ENCODE measurements at regions not wholly inside any gene's neighbourhood (a gene's known extent, or its start where the extent isn't known, plus 50 kb on each side); places are given as distances from the start of the nearest gene placed in this dataset.

DNA sequence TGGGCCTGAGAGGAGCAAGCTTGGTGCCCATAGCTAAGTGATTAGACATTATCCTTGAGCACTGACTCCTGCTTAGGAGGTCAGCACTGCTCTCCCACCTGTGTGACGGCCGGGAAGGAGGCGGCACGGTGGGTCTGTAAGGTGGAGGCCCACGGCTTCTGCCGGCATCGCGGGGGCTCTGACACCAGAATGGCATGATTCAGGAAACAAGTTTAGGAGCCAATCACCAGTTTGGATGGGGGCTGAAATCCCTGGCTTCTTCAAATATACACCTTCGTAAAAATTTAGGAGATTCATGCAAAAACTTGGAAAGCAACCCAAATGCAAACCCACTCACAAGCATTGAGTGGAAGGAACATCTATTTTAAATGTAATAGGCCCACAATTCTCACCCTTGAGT lies 307.3 kb upstream of the TSHZ3 start:
- TF ChIP-seq, protein P1, sequence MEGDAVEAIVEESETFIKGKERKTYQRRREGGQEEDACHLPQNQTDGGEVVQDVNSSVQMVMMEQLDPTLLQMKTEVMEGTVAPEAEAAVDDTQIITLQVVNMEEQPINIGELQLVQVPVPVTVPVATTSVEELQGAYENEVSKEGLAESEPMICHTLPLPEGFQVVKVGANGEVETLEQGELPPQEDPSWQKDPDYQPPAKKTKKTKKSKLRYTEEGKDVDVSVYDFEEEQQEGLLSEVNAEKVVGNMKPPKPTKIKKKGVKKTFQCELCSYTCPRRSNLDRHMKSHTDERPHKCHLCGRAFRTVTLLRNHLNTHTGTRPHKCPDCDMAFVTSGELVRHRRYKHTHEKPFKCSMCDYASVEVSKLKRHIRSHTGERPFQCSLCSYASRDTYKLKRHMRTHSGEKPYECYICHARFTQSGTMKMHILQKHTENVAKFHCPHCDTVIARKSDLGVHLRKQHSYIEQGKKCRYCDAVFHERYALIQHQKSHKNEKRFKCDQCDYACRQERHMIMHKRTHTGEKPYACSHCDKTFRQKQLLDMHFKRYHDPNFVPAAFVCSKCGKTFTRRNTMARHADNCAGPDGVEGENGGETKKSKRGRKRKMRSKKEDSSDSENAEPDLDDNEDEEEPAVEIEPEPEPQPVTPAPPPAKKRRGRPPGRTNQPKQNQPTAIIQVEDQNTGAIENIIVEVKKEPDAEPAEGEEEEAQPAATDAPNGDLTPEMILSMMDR (IDR thresholded peaks at IDR 0.05): no peak
- peaks cover 1% of the 10 kb centered on the region; the same call in 1 of the 2 replicates for H3K27me3 Mint-ChIP-seq (ENCODE audit: insufficient read depth)
- H3K27ac Mint-ChIP-seq: no peak overlapping the region
- peaks cover 15% of the 10 kb centered on the region; the same call in 1 of the 2 replicates for H3K9me3 Mint-ChIP-seq
- H3K4me1 Mint-ChIP-seq (ENCODE audit: low read depth): no peaks in the 10 kb centered on the region
- no peak overlapping the region for H3K4me3 Mint-ChIP-seq
- DNase-seq: no peak
- no peaks in the 10 kb centered on the region for H3K36me3 Mint-ChIP-seq (ENCODE audit: low read depth)

DNA sequence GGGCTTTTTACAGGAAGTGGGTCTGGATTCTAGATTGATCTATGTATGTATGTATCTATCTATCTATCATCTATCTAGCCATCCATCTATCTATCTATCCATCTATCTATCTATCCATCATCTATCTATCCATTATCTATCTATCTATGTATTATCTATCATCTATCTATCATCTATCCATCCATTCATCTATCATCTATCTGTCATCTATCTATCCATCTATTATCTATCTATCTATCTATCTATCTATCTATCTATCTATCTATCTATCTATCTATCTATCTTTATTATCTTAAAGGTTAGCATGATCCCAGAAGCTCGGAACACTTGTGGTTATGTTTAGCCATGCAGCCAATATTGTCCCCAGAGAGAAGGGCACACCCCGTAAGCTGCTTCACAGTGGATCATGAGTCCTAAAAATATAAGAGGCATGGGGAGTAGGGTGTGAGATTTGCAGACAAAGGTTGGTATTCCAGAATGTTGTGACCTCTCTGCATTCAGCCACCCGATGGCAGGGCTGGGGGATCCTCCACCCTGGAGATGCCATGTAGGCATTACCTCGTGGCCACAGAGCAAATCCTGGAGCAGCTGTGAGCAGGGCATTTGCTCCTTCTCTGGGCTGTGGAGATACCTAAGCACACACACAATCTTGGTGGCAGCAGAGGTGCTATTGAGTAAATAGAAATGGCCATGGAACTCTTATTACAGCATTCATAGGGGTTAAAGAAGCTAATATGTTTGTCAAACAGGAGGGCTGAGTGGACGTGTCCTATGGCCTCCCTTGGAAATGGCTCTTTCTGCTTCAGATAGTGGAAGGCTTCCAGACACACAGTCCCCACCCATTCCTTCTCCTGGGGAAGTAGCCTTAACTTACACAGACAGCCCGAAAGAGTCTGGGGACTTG lies 310.0 kb upstream of the TSHZ3 start:
- Mint-ChIP-seq H3K36me3 (ENCODE audit: low read depth) (no peaks in the 10 kb centered on the region), H3K4me1 (ENCODE audit: low read depth) (no peaks in the 10 kb centered on the region), H3K27ac (no peak overlapping the region), H3K9me3 (peaks cover 10% of the 10 kb centered on the region; the same call in 1 of the 2 replicates), H3K4me3 (no peak overlapping the region), H3K27me3 (ENCODE audit: insufficient read depth) (peaks cover 1% of the 10 kb centered on the region)
- TF ChIP-seq, protein P1 (IDR thresholded peaks at IDR 0.05): no peak
- no peak for DNase-seq

DNA sequence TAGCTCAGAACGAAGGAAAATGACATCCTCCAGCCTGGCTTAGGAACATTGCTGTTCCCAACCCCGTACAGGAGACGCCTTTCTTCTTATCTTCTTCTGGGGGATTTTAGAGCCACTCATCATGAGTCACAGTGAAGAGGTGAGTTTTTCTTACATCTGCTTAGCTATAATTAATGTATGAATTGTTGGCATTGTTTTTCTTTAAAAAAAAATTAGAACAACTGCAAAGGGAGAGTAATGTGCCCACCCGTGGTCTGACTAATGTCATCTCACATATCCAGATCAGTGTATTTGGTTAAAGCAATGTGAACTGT lies 310.6 kb upstream of the TSHZ3 start:
- TF ChIP-seq, protein P1 (IDR thresholded peaks at IDR 0.05): no peak
- H3K4me1 Mint-ChIP-seq (ENCODE audit: low read depth): no peaks in the 10 kb centered on the region
- no peak overlapping the region for H3K4me3 Mint-ChIP-seq
- H3K9me3 Mint-ChIP-seq: peaks cover 10% of the 10 kb centered on the region; the same call in 1 of the 2 replicates
- DNase-seq: no peak
- H3K27ac Mint-ChIP-seq: no peak overlapping the region
- peaks cover 1% of the 10 kb centered on the region for H3K27me3 Mint-ChIP-seq (ENCODE audit: insufficient read depth)
- H3K36me3 Mint-ChIP-seq (ENCODE audit: low read depth): no peaks in the 10 kb centered on the region

DNA sequence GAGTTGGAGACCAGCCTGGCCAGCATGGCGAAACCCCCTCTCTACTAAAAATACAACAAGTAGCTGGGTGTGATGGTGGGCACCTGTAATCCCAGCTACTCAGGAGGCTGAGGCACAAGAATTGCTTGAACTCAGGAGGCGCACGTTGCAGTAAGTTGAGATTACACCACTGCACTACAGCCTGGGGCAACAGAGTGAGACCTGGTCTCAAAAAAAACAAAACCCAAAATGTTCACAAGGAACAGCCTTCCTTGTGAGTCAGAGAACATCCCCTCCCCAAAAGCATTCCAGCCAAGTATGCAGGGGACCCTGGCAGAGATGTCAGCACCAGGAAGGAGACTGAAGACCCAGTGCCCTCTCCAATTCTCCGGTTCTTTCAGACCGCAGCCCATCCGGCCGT lies 314.9 kb upstream of the TSHZ3 start:
- H3K27me3 Mint-ChIP-seq (ENCODE audit: insufficient read depth): peaks cover 1% of the 10 kb centered on the region
- TF ChIP-seq, protein P1 (IDR thresholded peaks at IDR 0.05): no peak
- no peaks in the 10 kb centered on the region for H3K4me1 Mint-ChIP-seq (ENCODE audit: low read depth)
- no peak overlapping the region for H3K27ac Mint-ChIP-seq
- H3K9me3 Mint-ChIP-seq: peaks cover 4% of the 10 kb centered on the region; the same call in 1 of the 2 replicates
- DNase-seq: no peak
- no peaks in the 10 kb centered on the region; the same call in 1 of the 2 replicates for H3K36me3 Mint-ChIP-seq (ENCODE audit: low read depth)
- no peak overlapping the region for H3K4me3 Mint-ChIP-seq

DNA sequence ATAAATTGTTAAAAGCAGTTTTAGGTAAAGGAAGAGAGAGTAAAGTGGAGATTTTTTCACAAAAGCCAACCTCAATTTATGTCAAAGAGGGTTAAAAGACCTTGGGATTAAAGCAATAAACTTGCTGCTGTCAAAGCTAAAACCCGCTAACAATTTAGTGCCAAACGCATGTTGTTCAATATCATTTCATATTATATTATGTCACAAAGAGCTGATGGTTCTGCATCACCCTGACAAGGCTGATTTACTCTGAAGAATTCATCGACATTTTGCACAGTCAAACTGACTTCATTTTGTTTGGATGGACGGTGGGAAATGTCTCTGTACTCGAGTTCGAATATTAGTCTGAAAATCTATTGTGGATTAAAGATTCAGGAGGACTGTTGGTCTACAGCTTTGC lies 315.8 kb upstream of the TSHZ3 start:
- no peaks in the 10 kb centered on the region for H3K4me1 Mint-ChIP-seq (ENCODE audit: low read depth)

More for the DNA sequence above, 315.8 kb upstream of the TSHZ3 start:
- DNase-seq: no peak
- Mint-ChIP-seq H3K9me3 (peaks cover 4% of the 10 kb centered on the region; the same call in 1 of the 2 replicates), H3K27ac (no peak overlapping the region), H3K27me3 (ENCODE audit: insufficient read depth) (peaks cover 1% of the 10 kb centered on the region), H3K36me3 (ENCODE audit: low read depth) (no peaks in the 10 kb centered on the region; the same call in 1 of the 2 replicates), H3K4me3 (no peak overlapping the region)
- TF ChIP-seq, protein P1 (IDR thresholded peaks at IDR 0.05): no peak

Data from HFFc6 (cell line).